Head of caudate nucleus (tissue), 42 donors: ENCODE measurements at regions not wholly inside any gene's neighbourhood (a gene's known extent, or its start where the extent isn't known, plus 50 kb on each side); places are given as distances from the start of the nearest gene placed in this dataset.

Experiments used
- DNase-seq, 42 donors: peaks; one replicate each; pipeline versions ENCODE4 v3.0.0 to v3.0.0-alpha.2; 2020 to 2021; ENCODE audit warnings: mixed read lengths in 7 of 42
- intact Hi-C: fragments of 100-400 bp; cut with DNase I; formaldehyde crosslinking; loops from one replicate; pipeline ENCODE4 v1.15.0; 2022

DNA sequence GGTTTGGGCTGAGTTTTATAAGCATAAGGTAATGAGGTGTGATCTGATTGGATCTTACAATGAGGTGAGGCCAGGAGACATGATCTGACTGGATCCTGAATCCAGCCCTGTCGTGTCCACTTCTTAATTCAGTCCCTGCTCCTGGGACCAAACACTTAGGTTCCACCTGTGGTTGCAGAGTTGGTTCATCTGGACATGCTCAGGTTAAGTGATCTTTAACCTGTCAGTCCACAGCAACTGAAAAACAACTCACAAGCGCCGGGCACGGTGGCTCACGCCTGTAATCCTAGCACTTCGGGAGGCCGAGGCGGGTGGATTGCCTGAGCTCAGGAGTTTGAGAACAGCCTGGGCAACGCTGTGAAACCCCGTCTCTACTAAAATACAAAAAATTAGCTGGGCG lies 679.3 kb upstream of the ALCAM start:
- intact Hi-C loops, result no loop called here
- no peak for DNase-seq

DNA sequence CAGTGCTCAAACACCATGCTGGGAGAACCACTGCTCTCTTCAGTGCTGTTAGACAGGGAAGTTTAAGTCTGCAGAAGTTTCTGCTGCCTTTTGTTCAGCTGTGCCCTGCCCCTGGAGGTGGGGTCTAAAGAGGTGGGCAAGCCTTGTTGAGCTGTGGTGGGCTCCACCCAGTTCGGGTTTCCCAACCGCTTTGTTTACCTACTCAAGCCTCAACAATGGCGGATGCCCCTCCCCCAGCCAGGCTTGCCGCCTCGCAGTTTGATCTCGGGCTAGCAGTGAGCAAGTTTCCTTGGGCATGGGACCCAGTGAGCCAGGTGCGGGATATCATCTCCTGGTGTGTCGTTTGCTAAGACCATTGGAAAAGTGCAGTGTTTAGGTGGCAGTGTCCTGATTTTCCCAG lies 670.2 kb upstream of the ALCAM start:
- intact Hi-C loops, result no loop called here
- no peak for DNase-seq

DNA sequence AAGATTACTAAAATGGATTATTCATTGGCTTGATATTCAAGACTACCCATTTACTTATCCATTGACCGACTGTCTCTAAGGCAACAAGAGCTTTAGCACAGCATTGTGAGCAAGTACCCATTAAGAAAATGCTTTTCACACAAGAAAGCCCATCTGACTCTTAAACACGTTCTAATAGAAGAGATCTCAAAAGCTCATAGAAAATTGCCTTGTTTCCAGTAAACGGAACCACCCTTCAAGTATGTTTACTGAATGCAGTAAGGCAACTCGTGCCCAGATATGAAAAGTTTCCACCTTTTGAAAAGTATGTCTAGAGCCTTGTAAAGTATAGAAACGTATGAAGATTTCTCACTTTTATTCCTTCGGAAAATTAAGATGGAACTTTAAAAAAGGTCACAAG lies 655.3 kb upstream of the ALCAM start:
- no peak for DNase-seq
- intact Hi-C loops, result no loop called here

DNA sequence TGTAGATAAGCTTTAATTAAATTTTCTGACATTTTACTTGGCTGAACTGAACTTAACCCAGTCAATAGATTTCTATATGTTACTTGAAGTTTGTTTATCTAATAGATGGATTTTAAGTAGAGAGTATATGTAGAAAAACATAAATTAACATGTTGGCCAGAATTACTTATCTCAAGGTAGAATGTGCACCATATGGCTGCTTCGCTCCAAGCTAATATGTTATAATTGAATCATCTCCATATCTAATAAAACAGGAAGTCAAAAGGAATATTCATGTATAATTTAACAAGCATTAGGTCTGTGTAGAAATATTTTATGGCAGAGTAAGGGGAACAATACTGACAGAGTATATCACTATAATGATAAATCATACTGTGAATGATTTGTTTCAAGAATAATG lies 650.7 kb upstream of the ALCAM start:
- no peak for DNase-seq
- intact Hi-C loops, result no loop called here

DNA sequence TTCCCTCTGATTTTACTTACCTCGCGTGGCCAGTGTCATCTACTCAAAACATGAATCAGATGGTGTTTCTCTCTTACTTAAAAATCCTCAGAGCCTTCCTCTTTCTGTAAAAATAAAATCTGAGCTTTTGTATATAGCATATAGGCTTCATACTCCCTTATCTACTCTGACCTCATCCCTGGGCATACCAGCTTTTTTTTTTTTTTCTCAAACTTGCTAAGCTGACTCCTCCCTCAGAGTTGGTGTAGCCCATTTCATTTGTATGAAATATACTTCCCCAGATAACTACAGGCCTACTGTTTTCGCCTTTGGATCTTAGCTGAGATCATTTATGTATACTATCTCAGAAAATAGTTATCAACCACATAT lies 648.9 kb upstream of the ALCAM start:
- intact Hi-C loops, result no loop called here
- DNase-seq, result no peak

DNA sequence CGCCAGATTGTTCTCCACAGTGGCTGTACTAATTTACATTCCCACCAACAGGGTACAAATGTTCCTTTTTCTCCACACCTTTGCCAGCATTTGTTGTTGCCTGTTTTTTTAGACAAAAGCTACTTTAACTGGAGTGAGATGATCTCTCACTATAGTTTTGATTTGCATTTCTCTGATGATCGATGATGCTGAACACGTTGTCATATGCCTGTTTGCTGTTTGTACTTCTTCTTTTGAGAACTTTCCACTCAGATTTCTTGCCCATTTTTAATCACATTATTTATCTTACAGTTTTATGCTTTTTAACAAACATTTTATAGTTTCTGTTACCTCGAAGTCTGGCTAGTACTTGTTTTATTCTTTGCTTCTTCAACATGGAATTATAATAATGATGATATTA lies 643.7 kb upstream of the ALCAM start:
- intact Hi-C loops, result no loop called here
- no peak for DNase-seq

DNA sequence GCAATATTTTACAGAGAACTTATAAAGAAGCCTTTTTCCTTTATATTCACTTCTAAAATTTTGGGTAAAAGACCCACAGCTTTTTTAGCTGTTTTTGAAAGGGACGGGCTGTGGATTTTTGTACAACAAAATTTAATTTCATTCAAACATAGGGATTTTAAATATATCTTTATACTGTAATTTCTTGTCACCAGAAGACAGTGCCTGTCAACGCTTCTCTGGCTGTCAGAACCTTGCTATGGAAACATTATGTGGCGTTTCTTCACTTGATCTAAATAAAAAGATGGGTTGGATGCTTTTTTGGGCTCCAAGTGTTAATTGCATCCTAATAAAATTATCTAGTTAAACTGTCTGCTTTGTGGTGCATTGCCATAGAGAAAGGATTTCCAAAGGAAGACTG lies 635.6 kb upstream of the ALCAM start:
- no peak for DNase-seq
- intact Hi-C loops, result no loop called here

DNA sequence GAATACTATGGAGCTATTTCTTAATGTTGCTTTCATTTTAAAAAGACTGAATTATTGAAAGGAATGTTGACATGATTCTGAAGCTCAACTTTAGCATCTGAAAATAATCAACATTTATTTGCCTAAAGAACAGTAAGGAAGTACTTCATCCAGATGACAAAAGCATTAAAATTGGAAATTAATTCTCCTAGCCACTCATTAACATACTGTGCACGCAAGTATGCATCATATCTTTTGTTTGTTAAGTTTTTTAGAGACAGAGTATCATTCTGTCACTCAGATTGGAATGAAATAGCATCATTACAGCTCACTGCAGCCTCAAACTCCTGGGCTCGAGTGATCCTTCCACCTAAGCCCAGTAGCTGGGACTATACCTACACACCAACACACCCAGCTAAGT lies 632.1 kb upstream of the ALCAM start:
- intact Hi-C loops, result no loop called here
- DNase-seq, result no peak

DNA sequence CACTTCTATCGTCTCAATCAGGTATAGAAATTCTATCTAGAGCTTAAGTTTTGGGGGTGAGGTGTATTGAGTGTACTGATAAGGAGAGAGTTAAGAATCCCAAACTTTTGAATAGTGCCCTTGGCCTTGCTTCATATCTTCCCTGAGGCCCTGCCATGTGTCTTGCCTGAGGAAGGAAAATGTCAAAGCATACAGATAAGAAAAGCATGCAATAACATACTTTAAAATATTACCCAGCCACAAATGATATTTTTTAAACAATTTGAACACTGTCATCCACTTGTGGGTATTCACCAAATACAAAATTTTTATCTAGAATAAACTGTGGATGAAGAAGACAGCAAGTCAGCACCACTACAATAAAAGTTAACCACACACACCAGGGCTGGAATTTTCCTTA lies 631.0 kb upstream of the ALCAM start:
- DNase-seq, result no peak

DNA sequence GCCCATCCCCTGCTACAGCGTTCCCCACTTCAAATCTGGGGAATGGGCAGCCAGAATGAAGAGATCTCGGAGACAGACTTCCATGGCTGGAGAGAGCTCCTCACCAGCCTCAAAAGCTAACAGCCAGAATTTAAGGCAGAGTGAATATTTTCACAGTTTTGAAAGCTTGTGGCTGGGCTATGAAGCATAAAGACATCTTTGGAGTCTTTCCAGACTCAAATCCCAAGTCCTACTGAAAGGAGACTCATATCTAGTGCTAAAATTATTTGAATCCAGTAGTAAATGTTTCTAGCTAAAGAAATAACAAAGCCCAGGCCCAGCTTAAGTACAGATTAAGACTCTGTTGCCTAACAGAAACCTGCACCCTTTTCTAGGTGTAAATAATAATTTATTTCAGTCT lies 628.4 kb upstream of the ALCAM start:
- intact Hi-C loops, result no loop called here
- no peak for DNase-seq

More for the DNA sequence above, 631.0 kb upstream of the ALCAM start:
- intact Hi-C loops, result no loop called here

DNA sequence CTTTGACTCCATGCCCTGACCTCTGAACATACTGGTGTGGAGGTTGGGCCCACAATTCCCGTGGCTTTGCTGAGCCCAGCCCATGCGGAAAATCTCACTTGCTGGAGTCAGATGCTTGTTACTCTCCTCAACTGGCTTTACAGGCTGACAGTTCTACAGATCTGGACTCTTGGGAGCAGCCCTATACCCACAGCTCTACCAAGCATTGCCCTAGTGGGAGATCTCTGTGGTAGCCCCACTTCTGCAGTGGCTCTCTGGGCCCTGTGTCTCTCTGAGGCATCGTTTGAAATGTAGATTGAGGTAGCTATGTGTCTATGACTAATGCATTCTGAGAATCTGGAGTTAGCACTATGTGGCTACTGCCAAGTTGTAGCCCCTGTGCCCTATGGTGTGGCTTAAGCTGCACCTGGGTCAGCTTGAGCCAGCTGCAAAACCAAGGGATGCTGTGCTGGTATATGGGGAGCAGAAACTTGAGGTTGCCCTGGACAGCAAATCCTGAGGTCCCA lies 625.8 kb upstream of the ALCAM start:
- no peak for DNase-seq

DNA sequence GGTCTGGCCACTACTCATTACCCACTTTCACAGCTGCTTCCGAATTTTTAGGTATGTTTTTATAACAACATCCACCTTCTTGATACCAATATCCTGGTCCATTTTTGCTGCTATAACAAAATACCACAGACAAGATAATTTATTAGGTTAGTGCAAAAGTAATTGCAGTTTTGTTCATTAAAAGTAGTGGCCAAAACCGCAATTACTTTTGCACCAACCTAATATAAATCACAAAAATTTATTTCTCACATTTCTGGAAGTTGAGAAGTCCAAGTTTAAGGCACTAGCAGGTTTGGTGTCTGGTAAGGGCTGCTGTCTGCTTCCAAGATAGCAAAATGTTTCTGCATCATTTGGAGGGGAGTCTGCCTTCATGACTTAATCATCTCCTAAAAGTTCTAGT lies 624.7 kb upstream of the ALCAM start:
- intact Hi-C loops, result no loop called here
- no peak for DNase-seq

More for the DNA sequence above, 625.8 kb upstream of the ALCAM start:
- intact Hi-C loops, result no loop called here

DNA sequence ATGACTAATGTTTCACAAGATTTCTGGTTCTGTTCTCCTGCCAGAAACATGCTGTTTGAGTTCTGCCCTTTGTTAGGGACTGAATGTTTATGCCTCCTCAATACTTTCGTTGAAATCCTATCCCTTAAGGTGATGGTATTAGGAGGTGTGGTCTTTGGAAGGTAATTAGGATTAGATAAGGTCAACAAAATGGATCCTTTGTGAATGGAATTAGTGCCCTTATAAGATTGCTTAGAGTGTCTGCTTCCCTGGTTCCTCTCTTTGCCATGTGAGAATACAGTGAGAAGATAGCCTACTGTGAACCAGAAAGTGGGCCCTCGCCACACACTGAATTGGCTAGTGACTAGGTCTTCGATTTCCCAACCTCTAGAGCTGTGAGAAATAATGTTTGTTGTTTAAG lies 621.4 kb upstream of the ALCAM start:
- DNase-seq, result no peak
- intact Hi-C loops, result no loop called here

DNA sequence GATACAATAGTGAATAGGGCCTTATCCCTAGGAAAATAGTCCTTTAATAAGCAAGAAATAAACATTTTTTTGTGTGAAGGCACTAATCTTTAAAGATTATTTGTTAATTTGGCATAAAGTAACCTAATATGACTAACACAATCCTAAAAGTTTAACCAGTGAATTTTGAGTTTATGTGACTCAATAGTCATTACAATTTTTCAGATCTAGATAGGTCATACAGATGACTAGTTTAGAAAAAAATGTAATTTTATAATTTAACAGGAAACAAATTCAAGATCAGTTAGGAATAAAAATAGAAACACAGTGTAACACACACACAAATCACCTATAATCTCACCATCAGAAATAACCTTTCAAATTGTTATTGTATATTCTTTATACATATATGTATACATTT lies 620.7 kb upstream of the ALCAM start:
- DNase-seq, result no peak
- intact Hi-C loops, result no loop called here

DNA sequence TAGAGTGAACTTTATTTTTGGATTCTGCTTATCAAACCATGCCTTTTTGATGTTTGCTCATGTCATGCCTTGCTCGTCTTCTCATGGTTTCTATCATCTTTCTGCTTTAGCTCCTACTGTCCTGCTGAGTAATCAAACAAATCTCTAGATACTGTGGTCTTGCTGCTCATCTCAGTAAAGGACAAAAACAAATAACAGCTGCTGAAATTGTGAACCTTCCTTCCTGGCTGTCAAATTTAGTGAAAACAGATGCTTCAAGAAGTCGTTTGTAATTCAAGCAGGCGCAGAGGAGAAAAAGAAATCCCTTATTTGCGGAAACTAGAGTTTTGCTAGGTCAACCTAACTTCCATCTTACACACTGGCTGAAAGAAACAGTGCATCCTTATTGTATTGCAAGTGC lies 616.1 kb upstream of the ALCAM start:
- intact Hi-C loops, result no loop called here
- DNase-seq, result no peak

DNA sequence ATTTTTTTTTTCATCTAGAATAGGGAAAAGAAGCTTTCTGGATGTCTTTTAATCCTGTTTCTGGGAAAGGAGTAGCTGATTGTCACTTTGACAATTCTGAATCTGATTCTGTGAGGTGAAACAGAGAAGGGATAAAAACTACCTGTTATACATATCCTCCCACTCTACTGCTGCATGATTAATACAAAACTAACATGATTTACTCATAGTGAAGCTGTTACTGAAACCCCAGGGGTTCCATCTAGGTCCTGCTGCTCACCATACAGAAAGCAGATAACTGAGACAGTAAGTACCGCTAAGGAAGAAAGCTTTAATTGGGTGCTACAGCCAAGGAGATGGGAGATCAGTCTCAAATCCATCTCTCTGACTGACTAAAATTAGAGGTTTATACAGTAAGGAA lies 610.9 kb upstream of the ALCAM start:
- DNase-seq, result no peak
- intact Hi-C loops, result no loop called here

DNA sequence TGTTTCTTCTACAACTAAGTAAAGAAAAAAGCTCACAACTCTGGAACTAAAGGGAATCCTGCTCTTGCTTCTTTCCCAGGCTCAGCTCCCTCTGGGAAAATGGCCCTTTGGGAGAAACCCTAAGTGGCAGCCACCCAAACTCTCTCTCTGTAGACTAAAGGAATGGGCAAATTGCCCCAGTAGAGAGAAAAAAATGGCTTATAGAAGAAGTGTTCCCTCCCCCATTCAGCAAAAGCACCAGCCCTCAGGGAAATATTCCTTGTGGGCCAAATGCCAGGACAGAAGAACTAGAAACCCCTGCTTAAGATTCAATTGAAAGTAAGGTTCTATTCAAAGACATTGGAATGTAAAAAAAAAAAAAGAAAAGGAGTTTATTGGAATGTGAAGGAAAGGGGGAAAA lies 603.7 kb upstream of the ALCAM start:
- peak in 23 of 42 donors; percentile 5 to 59 (median 24) for DNase-seq
- intact Hi-C loops, result no loop called here

DNA sequence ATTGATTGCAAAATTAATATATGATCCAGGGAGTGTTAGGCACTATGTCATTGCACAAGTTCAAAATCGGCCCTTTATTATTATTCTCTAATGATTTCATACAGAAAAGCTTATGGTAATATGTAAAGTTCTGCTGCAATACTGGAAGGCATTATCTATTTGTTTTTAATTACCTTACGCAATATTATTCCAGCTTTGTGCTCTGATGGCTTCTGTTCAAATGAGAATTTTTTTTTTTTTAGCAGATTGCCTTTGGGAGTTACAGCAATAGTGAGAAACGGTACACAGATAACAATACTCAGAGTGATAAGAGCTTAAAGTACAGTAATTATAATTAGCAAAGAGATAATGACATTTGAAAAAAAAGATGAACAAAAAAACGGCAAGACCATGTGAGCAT lies 602.2 kb upstream of the ALCAM start:
- intact Hi-C loops, result no loop called here
- no peak for DNase-seq

DNA sequence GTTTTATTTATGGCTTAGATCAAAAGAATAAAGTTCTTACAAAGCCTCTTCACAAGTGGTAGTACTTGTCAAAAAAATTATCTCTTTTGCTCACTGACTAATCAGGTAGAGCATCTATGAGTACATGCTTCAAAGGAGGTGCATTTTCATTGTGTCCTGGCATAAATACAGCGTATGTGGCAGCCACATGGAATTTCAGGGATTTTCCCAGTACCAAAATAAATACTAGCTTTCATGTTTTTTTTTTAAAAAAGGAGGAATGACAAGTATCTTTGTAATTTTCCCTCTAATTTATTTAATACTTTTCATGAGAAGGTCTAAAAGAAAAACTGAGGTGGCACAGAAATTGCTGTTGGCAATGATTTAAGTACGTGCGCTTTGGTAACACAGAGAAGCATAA lies 597.8 kb upstream of the ALCAM start:
- intact Hi-C loops, result no loop called here
- DNase-seq, result no peak

DNA sequence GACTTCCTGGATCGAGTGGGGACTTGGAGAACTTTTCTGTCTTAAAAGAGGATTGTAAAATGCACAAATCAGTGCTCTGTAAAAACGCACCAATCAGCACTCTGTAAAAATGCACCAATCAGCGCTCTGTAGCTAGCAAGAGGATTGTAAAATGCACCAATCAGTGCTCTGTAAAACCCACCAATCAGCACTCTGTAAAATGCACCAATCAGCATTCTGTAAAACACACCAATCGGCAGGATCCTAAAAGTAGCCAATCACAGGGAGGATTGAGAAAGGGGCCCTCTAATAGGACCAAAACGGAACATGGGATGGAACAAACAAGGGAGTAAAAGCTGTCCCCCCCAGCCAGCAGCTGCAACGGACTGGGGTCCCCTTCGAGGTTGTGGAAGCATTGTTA lies 587.4 kb upstream of the ALCAM start:
- intact Hi-C loops, result no loop called here
- no peak for DNase-seq

DNA sequence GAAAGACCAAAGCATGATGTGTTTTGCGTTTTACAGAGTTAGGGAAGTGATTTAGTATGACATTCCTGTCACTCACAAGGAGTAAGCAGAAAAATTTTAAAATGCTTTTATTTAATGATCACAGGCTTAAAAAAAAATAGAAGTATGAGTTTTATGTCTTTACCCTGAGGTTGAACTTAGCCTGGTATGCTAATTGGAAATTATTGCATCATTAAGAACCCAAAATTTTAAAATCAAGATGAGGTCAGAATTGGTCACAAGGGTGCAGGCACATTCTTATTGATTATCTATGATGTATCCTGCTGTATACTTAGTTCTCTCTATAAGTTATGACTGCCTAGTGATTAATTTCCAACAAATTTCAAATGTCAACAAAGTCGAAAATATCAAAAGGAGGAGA lies 585.6 kb upstream of the ALCAM start:
- intact Hi-C loops, result no loop called here
- no peak for DNase-seq

DNA sequence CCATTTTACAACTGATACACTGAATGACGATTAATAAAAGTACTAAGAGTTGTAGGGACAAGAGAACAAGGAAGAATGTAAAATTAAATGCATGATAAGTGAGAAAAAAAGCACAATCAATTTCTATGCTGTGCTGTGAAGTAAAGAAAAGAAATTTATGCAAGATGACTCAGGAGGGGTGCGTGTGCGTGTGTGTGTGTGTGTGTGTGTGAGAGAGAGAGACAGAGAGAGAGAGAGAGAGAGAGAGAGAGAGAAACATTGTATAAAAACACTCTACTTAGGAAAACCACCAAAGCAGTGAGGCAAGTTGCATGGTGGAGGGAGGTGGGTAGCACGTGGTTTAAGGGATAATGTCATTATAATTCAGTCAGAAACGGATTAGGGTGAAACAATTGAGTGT lies 580.8 kb upstream of the ALCAM start:
- DNase-seq, result no peak
- intact Hi-C loops, result no loop called here
